AG04449 (cell line): ENCODE measurements at regions not wholly inside any gene's neighbourhood (a gene's known extent, or its start where the extent isn't known, plus 50 kb on each side); places are given as distances from the start of the nearest gene placed in this dataset.

ENCODE experiments used
- CTCF ChIA-PET: fragments of 350-600 bp; formaldehyde crosslinking; extraction: SDS; loops from one replicate; lab custom pipeline; 2021; ENCODE audit warnings: antibody characterized with exemption; lab: Yijun Ruan, JAX
- POLR2A ChIA-PET: fragments of 400-600, 350-600 bp; formaldehyde crosslinking; extraction: SDS; loops from one replicate; lab custom pipeline; 2020; ENCODE audit warnings: antibody characterized with exemption, inconsistent platforms; lab: Yijun Ruan, JAX
- DNase-seq: peaks from one replicate; pipeline ENCODE4 v3.0.0-alpha.2; 2010; ENCODE audit warnings: low read depth, low spot score
- H3K4me3 ChIP-seq: 2 replicates; pipeline ENCODE4 v1.5.1; 2011; ENCODE audit warnings: low read depth, mild to moderate bottlenecking, control low read depth, low read length
- CTCF ChIP-seq: IDR thresholded peaks from one replicate; pipeline ENCODE4 v1.5.1; 2011; ENCODE audit warnings: mild to moderate bottlenecking, moderate library complexity, low read length, control low read depth, inconsistent platforms; ENCODE audit not compliant: insufficient read depth; ENCODE audit errors: missing control alignments

GRCh38 chr4:14064984-14065383 lies 437.5 kb upstream of the BOD1L1 start:
- TF ChIP-seq CTCF: no peak
- DNase-seq: no peak
- ChIA-PET POLR2A (no interaction called here), CTCF (no interaction called here)
- H3K4me3 ChIP-seq: no peak overlapping the region

- ChIA-PET POLR2A (no interaction called here), CTCF (no interaction called here)
- no peak for TF ChIP-seq CTCF
- no peak overlapping the region for H3K4me3 ChIP-seq
- DNase-seq: no peak
Observed at GRCh38 chr4:14065406-14065805, 437.9 kb upstream of the BOD1L1 start.

GRCh38 chr4:14066979-14067378 lies 439.5 kb upstream of the BOD1L1 start:
- CTCF ChIA-PET: no interaction called here
- TF ChIP-seq CTCF: no peak
- DNase-seq: no peak
- POLR2A ChIA-PET: no interaction called here
- no peak overlapping the region for H3K4me3 ChIP-seq

GRCh38 chr4:14069886-14070285 lies 442.4 kb upstream of the BOD1L1 start:
- ChIA-PET CTCF (no interaction called here), POLR2A (no interaction called here)
- H3K4me3 ChIP-seq: no peak overlapping the region
- TF ChIP-seq CTCF: no peak
- DNase-seq: no peak

GRCh38 chr4:14070289-14070880 lies 442.9 kb upstream of the BOD1L1 start:
- no peak for TF ChIP-seq CTCF
- ChIA-PET CTCF (no interaction called here), POLR2A (no interaction called here)

GRCh38 chr4:14072506-14072905 lies 445.0 kb upstream of the BOD1L1 start:
- no peak for TF ChIP-seq CTCF
- CTCF ChIA-PET: interaction anchor here (1.0 kb wide), 1 partner anchor 8 kb away, joined by 3 read pairs; no protein-coding TSS in a partner anchor

More at GRCh38 chr4:14070289-14070880, 442.9 kb upstream of the BOD1L1 start:
- no peak overlapping the region for H3K4me3 ChIP-seq
- no peak for DNase-seq

More at GRCh38 chr4:14072506-14072905, 445.0 kb upstream of the BOD1L1 start:
- no peak overlapping the region for H3K4me3 ChIP-seq
- DNase-seq: no peak
- POLR2A ChIA-PET: no interaction called here
